OCI-LY7 (cell line): ENCODE measurements at regions not wholly inside any gene's neighbourhood (a gene's known extent, or its start where the extent isn't known, plus 50 kb on each side); places are given as distances from the start of the nearest gene placed in this dataset.

Experiments
- CTCF ChIP-seq: fragments of 200-600 bp; sonication (generic); conservative IDR thresholded peaks from 2 replicates; pipeline ENCODE4 v1.5.1; 2014; ENCODE audit warnings: mild to moderate bottlenecking, antibody characterized with exemption, low read length, moderate library complexity, mixed read lengths
- EZH2phosphoT487 ChIP-seq: fragments of 200-600 bp; sonication (generic); IDR thresholded peaks from 2 replicates; pipeline ENCODE4 v1.6.1; 2018; ENCODE audit warnings: low read depth, borderline replicate concordance, mild to moderate bottlenecking, mixed run types, antibody characterized with exemption, low read length, moderate library complexity, mixed read lengths

GRCh38 chr4:13268703-13269102 is 215.4 kb downstream of the RAB28 start:
- no peak for TF ChIP-seq CTCF
- TF ChIP-seq EZH2phosphoT487 = no peak
